ENCODE measurements at regions not wholly inside any gene's neighbourhood (a gene's known extent, or its start where the extent isn't known, plus 50 kb on each side); places are given as distances from the start of the nearest gene placed in this dataset.
"Not testable (repeated sequence)": the region's sequence is repeated elsewhere in the genome, so short reads cannot be mapped to it uniquely, and the experiment has no call there.

DNA sequence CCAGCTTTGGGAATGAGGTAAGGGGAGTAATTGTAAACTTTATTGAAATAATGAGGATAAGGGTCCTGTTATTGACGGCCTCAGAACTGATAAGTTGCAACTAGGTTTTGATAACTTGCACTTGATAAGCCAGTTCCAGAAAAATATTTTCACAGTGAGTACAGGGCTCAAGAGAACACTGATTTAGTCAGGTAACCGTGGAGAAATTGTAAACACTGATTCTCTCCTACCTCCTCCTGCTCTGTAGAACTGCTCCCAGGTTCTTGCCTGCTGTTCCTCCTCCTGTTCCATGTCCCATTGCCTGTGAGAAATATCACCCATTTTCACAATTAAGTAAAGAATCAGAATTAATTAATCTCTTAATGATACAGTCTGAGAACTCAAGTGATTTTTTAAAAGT is 55.0 kb upstream of the CXXC4 start:
- no peaks in the 10 kb centered on the region for H4K20me1 ChIP-seq
- H3K36me3 ChIP-seq: no peaks in the 10 kb centered on the region
- no peaks in the 10 kb centered on the region for H3K27me3 ChIP-seq
- no peak overlapping the region for H3K4me3 ChIP-seq
- TF ChIP-seq Cebpa-rat (IDR thresholded peaks at IDR 0.05): no peak
- no peaks in the 10 kb centered on the region for H3K9me3 ChIP-seq
- no peak overlapping the region for H3K9ac ChIP-seq
- no peak overlapping the region for H3K27ac ChIP-seq
- H3K4me1 ChIP-seq: no peaks in the 10 kb centered on the region
- no peak overlapping the region for H3K4me2 ChIP-seq

- no peaks in the 10 kb centered on the region for H3K4me1 ChIP-seq
- no peaks in the 10 kb centered on the region for H3K27me3 ChIP-seq
- no peak for TF ChIP-seq Cebpa-rat (IDR thresholded peaks at IDR 0.05)
- H3K4me2 ChIP-seq: no peak overlapping the region
- no peaks in the 10 kb centered on the region for H3K36me3 ChIP-seq
- no peak overlapping the region for H3K27ac ChIP-seq
- H3K9ac ChIP-seq: no peak overlapping the region
- H3K9me3 ChIP-seq: no peaks in the 10 kb centered on the region
- H4K20me1 ChIP-seq: no peaks in the 10 kb centered on the region
- H3K4me3 ChIP-seq: no peak overlapping the region
Observed at GRCh38 chr4:104559502-104559901, 64.8 kb upstream of the CXXC4 start.

DNA sequence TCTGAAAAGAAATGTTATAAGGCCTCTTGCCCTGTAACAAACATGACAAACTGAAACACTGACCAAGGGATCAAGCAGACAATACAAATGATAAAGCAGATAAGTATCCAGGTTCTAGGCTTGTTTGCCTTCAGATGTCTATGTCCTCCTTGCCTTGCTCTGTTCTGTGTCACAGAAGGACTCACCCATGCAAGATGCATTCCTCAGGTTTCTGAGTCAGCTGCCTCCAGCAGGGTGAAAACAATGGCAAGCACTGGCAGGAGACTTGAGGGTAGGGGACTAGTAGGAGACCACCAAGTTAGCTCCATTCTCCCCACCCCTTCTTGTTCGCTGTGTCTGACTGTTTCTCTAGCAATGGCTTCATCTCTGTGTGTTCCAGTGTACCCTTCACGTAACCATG is 76.6 kb upstream of the CXXC4 start:
- TF ChIP-seq Cebpa-rat (IDR thresholded peaks at IDR 0.05): no peak
- Histone ChIP-seq H3K27ac (no peak overlapping the region), H3K4me2 (no peak overlapping the region), H3K9ac (no peak overlapping the region), H3K4me3 (no peak overlapping the region), H4K20me1 (no peaks in the 10 kb centered on the region), H3K9me3 (no peaks in the 10 kb centered on the region), H3K4me1 (no peaks in the 10 kb centered on the region), H3K36me3 (no peaks in the 10 kb centered on the region), H3K27me3 (no peaks in the 10 kb centered on the region)

GRCh38 chr4:104574371-104574770 is 79.7 kb upstream of the CXXC4 start:
- Histone ChIP-seq H3K9ac (no peak overlapping the region), H3K4me1 (no peaks in the 10 kb centered on the region), H3K27ac (no peak overlapping the region), H3K9me3 (no peaks in the 10 kb centered on the region), H4K20me1 (no peaks in the 10 kb centered on the region), H3K4me3 (no peak overlapping the region), H3K27me3 (no peaks in the 10 kb centered on the region), H3K4me2 (no peak overlapping the region), H3K36me3 (no peaks in the 10 kb centered on the region)
- TF ChIP-seq Cebpa-rat (IDR thresholded peaks at IDR 0.05): no peak

DNA sequence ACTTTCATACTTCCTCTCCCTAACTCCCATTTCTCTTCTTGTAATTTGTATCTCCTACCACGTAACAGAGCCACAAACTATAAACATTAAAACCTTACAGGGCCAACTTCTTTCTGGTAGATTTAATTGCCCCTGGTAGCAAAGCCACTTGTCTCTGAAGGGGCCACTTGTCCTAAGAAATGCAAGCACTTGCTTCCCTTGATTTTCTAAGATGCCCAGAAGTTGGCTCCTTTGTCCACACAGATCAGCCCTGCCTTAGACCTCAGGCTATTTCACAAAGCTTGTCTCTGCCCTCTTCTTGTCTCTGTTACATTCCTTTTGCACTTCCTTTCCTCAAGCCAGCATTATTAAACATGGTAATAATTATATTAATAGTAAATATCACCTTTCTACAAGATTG is 80.6 kb upstream of the CXXC4 start:
- Histone ChIP-seq H3K9ac (no peak overlapping the region), H3K9me3 (no peaks in the 10 kb centered on the region)

GRCh38 chr4:104577405-104577804 is 82.7 kb upstream of the CXXC4 start:
- Histone ChIP-seq H4K20me1 (no peaks in the 10 kb centered on the region), H3K27ac (no peak overlapping the region), H3K36me3 (no peaks in the 10 kb centered on the region), H3K4me1 (no peaks in the 10 kb centered on the region), H3K4me3 (no peak overlapping the region), H3K9ac (no peak overlapping the region), H3K4me2 (no peak overlapping the region), H3K27me3 (no peaks in the 10 kb centered on the region), H3K9me3 (no peaks in the 10 kb centered on the region)
- no peak for TF ChIP-seq Cebpa-rat (IDR thresholded peaks at IDR 0.05)

More for the DNA sequence above, 80.6 kb upstream of the CXXC4 start:
- H4K20me1 ChIP-seq: no peaks in the 10 kb centered on the region
- no peaks in the 10 kb centered on the region for H3K36me3 ChIP-seq
- H3K27me3 ChIP-seq: no peaks in the 10 kb centered on the region
- H3K27ac ChIP-seq: no peak overlapping the region
- no peak for TF ChIP-seq Cebpa-rat (IDR thresholded peaks at IDR 0.05)
- no peaks in the 10 kb centered on the region for H3K4me1 ChIP-seq
- no peak overlapping the region for H3K4me2 ChIP-seq
- no peak overlapping the region for H3K4me3 ChIP-seq

DNA sequence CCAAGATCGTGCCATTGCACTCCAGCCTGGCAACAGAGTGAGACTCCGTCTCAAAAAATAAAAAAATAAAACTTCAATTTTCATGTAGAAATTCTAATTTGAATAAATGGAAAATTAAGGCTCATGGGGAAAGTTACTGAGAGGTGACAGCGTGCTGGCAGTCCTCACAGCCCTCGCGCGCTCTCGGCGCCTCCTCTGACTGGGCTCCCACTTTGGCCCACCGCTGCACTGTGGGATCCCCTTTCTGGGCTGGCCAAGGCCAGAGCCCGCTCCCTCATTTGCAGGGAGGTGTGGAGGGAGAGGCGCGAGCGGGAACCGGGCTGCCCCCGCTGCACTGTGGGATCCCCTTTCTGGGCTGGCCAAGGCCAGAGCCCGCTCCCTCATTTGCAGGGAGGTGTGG is 86.8 kb upstream of the CXXC4 start:
- H3K4me2 ChIP-seq, H3K9me3 ChIP-seq: not testable (repeated sequence)

DNA sequence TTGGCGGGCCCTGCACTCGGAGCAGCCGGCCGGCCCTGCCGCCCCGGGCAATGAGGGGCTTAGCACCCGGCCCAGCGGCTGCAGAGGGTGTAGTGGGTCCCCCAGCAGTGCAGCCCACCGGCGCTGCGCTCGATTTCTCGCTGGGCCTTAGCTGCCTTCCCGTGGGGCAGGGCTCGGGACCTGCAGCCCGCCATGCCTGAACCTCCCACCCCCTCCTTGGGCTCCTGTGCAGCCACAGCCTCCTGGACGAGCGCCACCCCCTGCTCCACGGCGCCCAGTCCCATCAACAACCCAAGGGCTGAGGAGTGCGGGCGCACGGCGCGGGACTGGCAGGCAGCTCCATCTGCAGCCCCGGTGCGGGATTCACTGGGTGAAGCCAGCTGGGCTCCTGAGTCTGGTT is 87.4 kb upstream of the CXXC4 start:
- H3K4me3 ChIP-seq, H3K4me1 ChIP-seq, H3K4me2 ChIP-seq, H3K36me3 ChIP-seq, H4K20me1 ChIP-seq, H3K27ac ChIP-seq, H3K27me3 ChIP-seq, H3K9ac ChIP-seq, H3K9me3 ChIP-seq: not testable (repeated sequence)

More for the DNA sequence above, 86.8 kb upstream of the CXXC4 start:
- H3K4me3 ChIP-seq, H4K20me1 ChIP-seq, H3K36me3 ChIP-seq, H3K9ac ChIP-seq, H3K27ac ChIP-seq, H3K4me1 ChIP-seq, H3K27me3 ChIP-seq: not testable (repeated sequence)

DNA sequence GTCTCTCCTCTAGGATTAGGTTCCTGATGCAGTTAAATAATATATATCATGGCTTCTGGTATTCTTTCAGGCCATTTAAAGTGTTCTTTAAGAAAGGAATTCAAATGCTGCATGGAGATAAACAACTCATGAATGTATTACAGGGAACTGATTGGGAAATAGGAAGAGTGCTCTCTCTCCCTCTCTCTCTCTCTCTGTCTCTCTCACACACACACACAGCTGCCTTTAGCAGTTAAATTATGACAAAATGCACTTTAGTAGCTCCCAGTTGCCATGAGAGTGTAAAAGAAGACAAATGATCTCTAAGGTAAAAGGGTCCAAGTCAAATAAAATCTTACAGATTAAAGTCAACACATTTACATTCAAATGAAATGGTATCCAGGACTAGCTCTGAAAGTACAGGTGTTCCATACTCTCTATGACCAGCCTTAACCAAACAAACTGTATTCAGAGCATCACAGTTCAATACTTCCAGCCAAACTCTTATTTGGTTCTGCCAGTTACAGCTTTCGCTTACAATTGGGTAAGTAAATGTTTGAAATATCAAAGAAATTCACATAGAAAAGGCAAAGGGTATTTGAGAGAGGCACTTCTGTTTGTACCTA is 94.7 kb upstream of the CXXC4 start:
- no peak overlapping the region for H3K9ac ChIP-seq
- no peak overlapping the region for H3K27ac ChIP-seq
- no peak for TF ChIP-seq Cebpa-rat (IDR thresholded peaks at IDR 0.05)
- H3K27me3 ChIP-seq: no peaks in the 10 kb centered on the region
- no peaks in the 10 kb centered on the region for H3K9me3 ChIP-seq
- H3K4me2 ChIP-seq: no peak overlapping the region
- H3K36me3 ChIP-seq: no peaks in the 10 kb centered on the region
- no peaks in the 10 kb centered on the region for H3K4me1 ChIP-seq
- no peak overlapping the region for H3K4me3 ChIP-seq
- H4K20me1 ChIP-seq: no peaks in the 10 kb centered on the region

DNA sequence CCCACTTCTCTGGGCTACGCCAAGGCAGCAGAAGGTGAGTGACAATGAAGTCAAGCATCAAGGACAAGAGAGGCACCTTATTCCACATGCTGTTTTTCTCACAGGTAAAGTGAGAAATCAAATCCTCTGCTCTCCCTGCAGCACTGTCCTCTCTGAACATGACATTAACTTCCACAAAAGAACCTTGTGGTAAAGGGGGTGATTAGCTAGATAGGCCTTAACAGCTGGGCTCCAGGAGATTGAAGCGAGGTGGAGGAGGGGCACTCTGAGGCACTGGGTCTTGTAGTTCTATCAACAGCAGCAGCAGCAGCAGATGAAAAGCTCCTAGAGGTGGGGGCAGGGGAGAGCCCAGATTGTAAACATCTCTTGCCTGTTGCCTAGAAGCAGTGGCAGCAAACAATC is 96.8 kb upstream of the CXXC4 start:
- no peaks in the 10 kb centered on the region for H3K9me3 ChIP-seq
- H3K4me1 ChIP-seq: no peaks in the 10 kb centered on the region
- no peaks in the 10 kb centered on the region for H3K36me3 ChIP-seq
- no peak overlapping the region for H3K4me3 ChIP-seq
- H3K4me2 ChIP-seq: no peak overlapping the region
- H3K9ac ChIP-seq: no peak overlapping the region
- no peak for TF ChIP-seq Cebpa-rat (IDR thresholded peaks at IDR 0.05)
- no peaks in the 10 kb centered on the region for H3K27me3 ChIP-seq
- H3K27ac ChIP-seq: no peak overlapping the region
- no peaks in the 10 kb centered on the region for H4K20me1 ChIP-seq

GRCh38 chr4:104592183-104592582 is 97.5 kb upstream of the CXXC4 start:
- Histone ChIP-seq H3K36me3 (no peaks in the 10 kb centered on the region), H4K20me1 (no peaks in the 10 kb centered on the region), H3K27ac (no peak overlapping the region), H3K4me2 (no peak overlapping the region), H3K9me3 (no peaks in the 10 kb centered on the region), H3K27me3 (no peaks in the 10 kb centered on the region), H3K4me3 (no peak overlapping the region), H3K4me1 (no peaks in the 10 kb centered on the region), H3K9ac (no peak overlapping the region)
- TF ChIP-seq Cebpa-rat (IDR thresholded peaks at IDR 0.05): no peak

Data from BLaER1 (cell line).